HEK293T (cell line): ENCODE measurements at regions not wholly inside any gene's neighbourhood (a gene's known extent, or its start where the extent isn't known, plus 50 kb on each side); places are given as distances from the start of the nearest gene placed in this dataset.
"Not testable (repeated sequence)": the region's sequence is repeated elsewhere in the genome, so short reads cannot be mapped to it uniquely, and the experiment has no call there.

Experiments used
- CTCF ChIA-PET: fragments of 350-600 bp; formaldehyde crosslinking; extraction: SDS; loops from one replicate; lab custom pipeline; 2021; ENCODE audit warnings: antibody characterized with exemption, inconsistent platforms; lab: Yijun Ruan, JAX
- POLR2A ChIA-PET: fragments of 350-600 bp; formaldehyde crosslinking; extraction: SDS; loops from one replicate; lab custom pipeline; 2020; ENCODE audit warnings: antibody characterized with exemption, inconsistent platforms; lab: Yijun Ruan, JAX
- DNase-seq: peaks from one replicate; pipeline ENCODE4 v3.0.0; 2012; ENCODE audit warnings: mixed read lengths; ENCODE audit errors: extremely low spot score
- ARNT ChIP-seq: fragments of 450-650 bp; IDR thresholded peaks from 2 replicates; pipeline ENCODE4 v1.6.1; 2017; ENCODE audit warnings: mild to moderate bottlenecking
- BHLHE40 ChIP-seq: fragments of 450-650 bp; IDR thresholded peaks from 2 replicates; pipeline ENCODE4 v1.6.1; 2016; ENCODE audit warnings: mild to moderate bottlenecking, moderate library complexity, borderline replicate concordance
- CTBP1 ChIP-seq: fragments of 450-650 bp; IDR thresholded peaks from 2 replicates; pipeline ENCODE4 v1.6.1; 2016; ENCODE audit warnings: borderline replicate concordance
- ELF4 ChIP-seq: fragments of 450-650 bp; IDR thresholded peaks from 2 replicates; pipeline ENCODE4 v1.6.1; 2017; ENCODE audit warnings: antibody characterized with exemption
- FOXA1 ChIP-seq: fragments of 450-650 bp; IDR thresholded peaks from 2 replicates; pipeline ENCODE4 v1.6.1; 2016; ENCODE audit warnings: mild to moderate bottlenecking
- FOXK2 ChIP-seq: fragments of 450-650 bp; IDR thresholded peaks from 2 replicates; pipeline ENCODE4 v1.6.1; 2016; ENCODE audit warnings: mild to moderate bottlenecking
- FOXM1 ChIP-seq: fragments of 450-650 bp; IDR thresholded peaks from 2 replicates; pipeline ENCODE4 v1.6.1; 2017; ENCODE audit warnings: mild to moderate bottlenecking, borderline replicate concordance
- HDGF ChIP-seq: fragments of 450-650 bp; IDR thresholded peaks from 2 replicates; pipeline ENCODE4 v1.6.1; 2017; ENCODE audit warnings: antibody characterized with exemption, borderline replicate concordance
- L3MBTL2 ChIP-seq: fragments of 450-650 bp; conservative IDR thresholded peaks from 2 replicates; pipeline ENCODE4 v1.6.1; 2016; ENCODE audit warnings: mild to moderate bottlenecking
- LEF1 ChIP-seq: fragments of 450-650 bp; IDR thresholded peaks from 2 replicates; pipeline ENCODE4 v1.6.1; 2017; ENCODE audit warnings: mild to moderate bottlenecking, borderline replicate concordance
- NFRKB ChIP-seq: fragments of 450-650 bp; IDR thresholded peaks from 2 replicates; pipeline ENCODE4 v1.6.1; 2016; ENCODE audit warnings: mild to moderate bottlenecking, moderate library complexity
- PKNOX1 ChIP-seq: fragments of 450-650 bp; IDR thresholded peaks from 2 replicates; pipeline ENCODE4 v1.6.1; 2016
- SP1 ChIP-seq: fragments of 450-650 bp; IDR thresholded peaks from 2 replicates; pipeline ENCODE4 v1.6.1; 2017
- SUZ12 ChIP-seq: fragments of 450-650 bp; IDR thresholded peaks from 2 replicates; pipeline ENCODE4 v1.6.1; 2016; ENCODE audit warnings: mild to moderate bottlenecking
- TARDBP ChIP-seq: fragments of 450-650 bp; IDR thresholded peaks from 2 replicates; pipeline ENCODE4 v1.6.1; 2016
- ZNF384 ChIP-seq: fragments of 450-650 bp; IDR thresholded peaks from 2 replicates; pipeline ENCODE4 v1.6.1; 2016

GRCh38 chr3:164408326-164408725 lies 670.0 kb downstream of the SI start:
- POLR2A ChIA-PET: no interaction called here
- DNase-seq: no peak
- CTCF ChIA-PET: no interaction called here
- TF ChIP-seq PKNOX1: no peak

DNA sequence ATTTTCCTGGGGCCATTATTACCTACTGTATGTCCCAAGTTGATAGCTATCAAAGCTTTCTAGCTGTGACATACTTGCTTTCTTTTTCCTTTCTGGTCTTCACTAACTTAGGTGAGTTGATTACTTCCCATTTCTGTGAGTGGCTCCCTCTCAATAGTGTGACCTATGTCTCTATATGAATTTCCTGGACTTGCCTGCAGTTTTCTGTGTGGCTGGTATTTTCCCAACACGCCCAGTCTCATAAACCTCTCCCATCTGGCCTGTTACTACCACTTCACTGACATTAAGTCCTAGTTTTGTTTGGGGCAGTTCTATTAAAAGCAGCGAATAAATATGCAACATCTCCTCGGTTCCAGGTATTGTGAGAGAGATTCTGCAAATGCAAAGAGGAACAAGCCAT lies 671.2 kb downstream of the SI start:
- ChIA-PET POLR2A (no interaction called here), CTCF (no interaction called here)
- TF ChIP-seq LEF1: no peak
- no peak for TF ChIP-seq HDGF
- TF ChIP-seq ZNF384: no peak
- no peak for DNase-seq

DNA sequence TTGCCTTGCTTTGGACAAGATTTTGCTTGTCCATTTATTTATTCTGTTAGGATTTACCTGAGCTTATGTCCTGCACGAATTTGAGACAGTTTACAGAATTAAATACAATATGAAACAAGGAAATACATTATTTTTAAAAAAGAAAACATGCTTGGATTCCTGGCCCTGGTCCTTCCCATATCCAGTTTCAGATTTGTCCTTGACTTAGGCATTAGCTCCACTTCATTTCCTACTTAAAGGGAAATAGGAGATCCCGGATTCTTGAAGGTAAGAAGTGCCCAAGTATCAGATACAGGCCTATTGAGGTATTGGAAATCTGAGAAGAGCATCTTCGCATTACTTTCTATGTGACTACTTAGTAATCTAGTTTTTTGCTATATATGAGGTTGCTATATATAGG lies 672.0 kb downstream of the SI start:
- DNase-seq: no peak
- CTCF ChIA-PET: no interaction called here
- POLR2A ChIA-PET: no interaction called here
- TF ChIP-seq L3MBTL2 (no peak), LEF1 (no peak), BHLHE40 (no peak)

GRCh38 chr3:164401923-164402322 lies 676.4 kb downstream of the SI start:
- DNase-seq: no peak
- ChIA-PET CTCF (no interaction called here), POLR2A (no interaction called here)
- no peak for TF ChIP-seq CTBP1
- TF ChIP-seq FOXM1: no peak
- TF ChIP-seq SUZ12: no peak
- no peak for TF ChIP-seq FOXA1
- TF ChIP-seq ARNT: no peak
- TF ChIP-seq SP1: no peak
- TF ChIP-seq HDGF: no peak
- no peak for TF ChIP-seq LEF1
- TF ChIP-seq PKNOX1: no peak
- TF ChIP-seq BHLHE40: no peak
- no peak for TF ChIP-seq ELF4
- TF ChIP-seq L3MBTL2: no peak
- no peak for TF ChIP-seq TARDBP
- TF ChIP-seq NFRKB: no peak
- no peak for TF ChIP-seq ZNF384
- TF ChIP-seq FOXK2: no peak

GRCh38 chr3:164401440-164401839 lies 676.9 kb downstream of the SI start:
- POLR2A ChIA-PET, CTCF ChIA-PET: not testable (repeated sequence)

DNA sequence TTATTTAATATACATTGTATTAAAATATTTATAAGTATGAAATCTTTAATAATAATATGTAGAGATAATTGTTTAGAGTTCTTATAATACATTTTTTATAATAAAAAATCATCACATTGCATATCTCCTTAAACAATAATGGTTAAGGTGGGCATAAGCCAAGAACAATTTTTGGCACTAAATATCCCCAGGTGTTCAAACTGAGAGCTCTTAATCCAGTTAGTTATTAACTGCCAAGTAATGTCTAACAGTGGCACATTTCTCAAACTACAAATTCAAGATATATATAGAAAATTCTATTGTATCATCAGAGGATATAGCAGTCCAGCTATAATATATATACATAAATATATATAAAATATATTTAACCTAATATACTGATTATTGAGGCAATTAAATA lies 680.8 kb downstream of the SI start:
- ChIA-PET CTCF (no interaction called here), POLR2A (no interaction called here)
- no peak for TF ChIP-seq ARNT
- no peak for TF ChIP-seq PKNOX1
- no peak for TF ChIP-seq ZNF384
- TF ChIP-seq FOXA1: no peak
- TF ChIP-seq HDGF: no peak
- no peak for TF ChIP-seq FOXM1
- no peak for TF ChIP-seq SP1
- TF ChIP-seq CTBP1: no peak
- no peak for TF ChIP-seq SUZ12
- TF ChIP-seq FOXK2: no peak
- TF ChIP-seq TARDBP: no peak
- TF ChIP-seq BHLHE40: no peak
- TF ChIP-seq L3MBTL2: no peak
- DNase-seq: no peak

More at GRCh38 chr3:164401440-164401839, 676.9 kb downstream of the SI start:
- not testable (repeated sequence) for DNase-seq

- CTCF ChIA-PET: no interaction called here
- no peak for TF ChIP-seq CTBP1
- TF ChIP-seq SP1: no peak
- no peak for TF ChIP-seq PKNOX1
- TF ChIP-seq FOXK2: no peak
- TF ChIP-seq FOXM1: no peak
- DNase-seq: no peak
- POLR2A ChIA-PET: no interaction called here
Measured at GRCh38 chr3:164393171-164393570, 685.1 kb downstream of the SI start.
